ENCODE measurements at regions not wholly inside any gene's neighbourhood (a gene's known extent, or its start where the extent isn't known, plus 50 kb on each side); places are given as distances from the start of the nearest gene placed in this dataset.

DNA sequence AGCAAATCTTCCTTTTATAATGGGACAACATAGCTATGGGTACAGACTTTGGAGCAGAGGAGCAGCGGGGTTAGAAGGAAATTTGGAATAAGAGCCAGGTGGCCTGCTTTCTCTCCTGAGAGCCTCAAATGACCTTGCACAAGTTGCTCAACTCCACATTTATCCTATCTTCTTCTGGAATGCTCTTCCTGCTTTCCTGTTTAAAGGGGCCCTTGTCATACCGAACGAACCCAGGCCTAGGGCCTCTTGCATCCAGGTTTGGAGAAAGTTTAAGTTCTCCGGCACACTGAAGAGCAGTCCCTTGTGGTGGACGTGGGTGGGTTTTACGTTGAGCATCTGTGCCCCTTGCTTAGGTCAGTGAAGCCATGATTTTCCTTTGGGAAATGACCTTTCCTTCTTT lies 197.9 kb upstream of the NR3C1 start (continued):
- TF ChIP-seq ELF3 (CRISPR knock-in tag; IDR thresholded peaks at IDR 0.05): peak; percentile 84
- TF ChIP-seq, protein P1, sequence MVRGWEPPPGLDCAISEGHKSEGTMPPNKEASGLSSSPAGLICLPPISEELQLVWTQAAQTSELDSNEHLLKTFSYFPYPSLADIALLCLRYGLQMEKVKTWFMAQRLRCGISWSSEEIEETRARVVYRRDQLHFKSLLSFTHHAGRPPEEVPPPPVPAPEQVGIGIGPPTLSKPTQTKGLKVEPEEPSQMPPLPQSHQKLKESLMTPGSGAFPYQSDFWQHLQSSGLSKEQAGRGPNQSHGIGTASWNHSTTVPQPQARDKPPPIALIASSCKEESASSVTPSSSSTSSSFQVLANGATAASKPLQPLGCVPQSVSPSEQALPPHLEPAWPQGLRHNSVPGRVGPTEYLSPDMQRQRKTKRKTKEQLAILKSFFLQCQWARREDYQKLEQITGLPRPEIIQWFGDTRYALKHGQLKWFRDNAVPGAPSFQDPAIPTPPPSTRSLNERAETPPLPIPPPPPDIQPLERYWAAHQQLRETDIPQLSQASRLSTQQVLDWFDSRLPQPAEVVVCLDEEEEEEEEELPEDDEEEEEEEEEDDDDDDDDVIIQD (CRISPR knock-in tag; IDR thresholded peaks at IDR 0.05; ENCODE audit: low read depth): peak; percentile 87; the same call in 1 of the 2 replicates
- no peak for TF ChIP-seq ZNF724P (CRISPR knock-in tag; IDR thresholded peaks at IDR 0.05; ENCODE audit: borderline replicate concordance)
- TF ChIP-seq KAT2B (IDR thresholded peaks at IDR 0.05; ENCODE audit: borderline replicate concordance, low read depth, low read length): no peak
- TF ChIP-seq SOX5 (CRISPR knock-in tag; IDR thresholded peaks at IDR 0.05; ENCODE audit: borderline replicate concordance): 0 out of 2 replicates have a peak, but pooled peaks have one; percentile 10
- TF ChIP-seq, protein P2, sequence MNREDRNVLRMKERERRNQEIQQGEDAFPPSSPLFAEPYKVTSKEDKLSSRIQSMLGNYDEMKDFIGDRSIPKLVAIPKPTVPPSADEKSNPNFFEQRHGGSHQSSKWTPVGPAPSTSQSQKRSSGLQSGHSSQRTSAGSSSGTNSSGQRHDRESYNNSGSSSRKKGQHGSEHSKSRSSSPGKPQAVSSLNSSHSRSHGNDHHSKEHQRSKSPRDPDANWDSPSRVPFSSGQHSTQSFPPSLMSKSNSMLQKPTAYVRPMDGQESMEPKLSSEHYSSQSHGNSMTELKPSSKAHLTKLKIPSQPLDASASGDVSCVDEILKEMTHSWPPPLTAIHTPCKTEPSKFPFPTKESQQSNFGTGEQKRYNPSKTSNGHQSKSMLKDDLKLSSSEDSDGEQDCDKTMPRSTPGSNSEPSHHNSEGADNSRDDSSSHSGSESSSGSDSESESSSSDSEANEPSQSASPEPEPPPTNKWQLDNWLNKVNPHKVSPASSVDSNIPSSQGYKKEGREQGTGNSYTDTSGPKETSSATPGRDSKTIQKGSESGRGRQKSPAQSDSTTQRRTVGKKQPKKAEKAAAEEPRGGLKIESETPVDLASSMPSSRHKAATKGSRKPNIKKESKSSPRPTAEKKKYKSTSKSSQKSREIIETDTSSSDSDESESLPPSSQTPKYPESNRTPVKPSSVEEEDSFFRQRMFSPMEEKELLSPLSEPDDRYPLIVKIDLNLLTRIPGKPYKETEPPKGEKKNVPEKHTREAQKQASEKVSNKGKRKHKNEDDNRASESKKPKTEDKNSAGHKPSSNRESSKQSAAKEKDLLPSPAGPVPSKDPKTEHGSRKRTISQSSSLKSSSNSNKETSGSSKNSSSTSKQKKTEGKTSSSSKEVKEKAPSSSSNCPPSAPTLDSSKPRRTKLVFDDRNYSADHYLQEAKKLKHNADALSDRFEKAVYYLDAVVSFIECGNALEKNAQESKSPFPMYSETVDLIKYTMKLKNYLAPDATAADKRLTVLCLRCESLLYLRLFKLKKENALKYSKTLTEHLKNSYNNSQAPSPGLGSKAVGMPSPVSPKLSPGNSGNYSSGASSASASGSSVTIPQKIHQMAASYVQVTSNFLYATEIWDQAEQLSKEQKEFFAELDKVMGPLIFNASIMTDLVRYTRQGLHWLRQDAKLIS (CRISPR knock-in tag; IDR thresholded peaks at IDR 0.05): no peak
- peak; percentile 93 for TF ChIP-seq RXRB (CRISPR knock-in tag; IDR thresholded peaks at IDR 0.05; ENCODE audit: borderline replicate concordance)
- TF ChIP-seq, protein P3, sequence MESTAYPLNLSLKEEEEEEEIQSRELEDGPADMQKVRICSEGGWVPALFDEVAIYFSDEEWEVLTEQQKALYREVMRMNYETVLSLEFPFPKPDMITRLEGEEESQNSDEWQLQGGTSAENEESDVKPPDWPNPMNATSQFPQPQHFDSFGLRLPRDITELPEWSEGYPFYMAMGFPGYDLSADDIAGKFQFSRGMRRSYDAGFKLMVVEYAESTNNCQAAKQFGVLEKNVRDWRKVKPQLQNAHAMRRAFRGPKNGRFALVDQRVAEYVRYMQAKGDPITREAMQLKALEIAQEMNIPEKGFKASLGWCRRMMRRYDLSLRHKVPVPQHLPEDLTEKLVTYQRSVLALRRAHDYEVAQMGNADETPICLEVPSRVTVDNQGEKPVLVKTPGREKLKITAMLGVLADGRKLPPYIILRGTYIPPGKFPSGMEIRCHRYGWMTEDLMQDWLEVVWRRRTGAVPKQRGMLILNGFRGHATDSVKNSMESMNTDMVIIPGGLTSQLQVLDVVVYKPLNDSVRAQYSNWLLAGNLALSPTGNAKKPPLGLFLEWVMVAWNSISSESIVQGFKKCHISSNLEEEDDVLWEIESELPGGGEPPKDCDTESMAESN (CRISPR knock-in tag; conservative IDR thresholded peaks at IDR 0.05): 0 out of 2 replicates have a peak, but pooled peaks have one; percentile 28
- peak in 1 of 2 experiments; percentile 72; a peak in 2 of 4 replicates for TF ChIP-seq EP300 (IDR thresholded peaks at IDR 0.05; ENCODE audit: low read depth in 2 of 2, low read length in 2 of 2)
- no peak for TF ChIP-seq EP300 (CRISPR knock-in tag; IDR thresholded peaks at IDR 0.05; ENCODE audit: borderline replicate concordance)
- TF ChIP-seq, protein P4, sequence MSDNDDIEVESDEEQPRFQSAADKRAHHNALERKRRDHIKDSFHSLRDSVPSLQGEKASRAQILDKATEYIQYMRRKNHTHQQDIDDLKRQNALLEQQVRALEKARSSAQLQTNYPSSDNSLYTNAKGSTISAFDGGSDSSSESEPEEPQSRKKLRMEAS (IDR thresholded peaks at IDR 0.05): 0 out of 2 replicates have a peak, but pooled peaks have one; percentile 32
- 0 out of 2 replicates have a peak, but pooled peaks have one; percentile 5 for TF ChIP-seq FOXA3 (CRISPR knock-in tag; IDR thresholded peaks at IDR 0.05)
- TF ChIP-seq, protein P5, sequence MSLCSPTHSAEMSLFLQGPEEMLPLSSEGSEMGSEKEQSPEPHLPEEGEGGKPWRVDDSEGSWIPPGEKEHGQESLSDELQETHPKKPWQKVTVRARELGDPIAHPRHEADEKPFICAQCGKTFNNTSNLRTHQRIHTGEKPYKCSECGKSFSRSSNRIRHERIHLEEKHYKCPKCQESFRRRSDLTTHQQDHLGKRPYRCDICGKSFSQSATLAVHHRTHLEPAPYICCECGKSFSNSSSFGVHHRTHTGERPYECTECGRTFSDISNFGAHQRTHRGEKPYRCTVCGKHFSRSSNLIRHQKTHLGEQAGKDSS (CRISPR knock-in tag; IDR thresholded peaks at IDR 0.05; ENCODE audit: borderline replicate concordance, low read depth): 0 out of 2 replicates have a peak, but pooled peaks have one; percentile 38
- no peak for TF ChIP-seq ATRX (CRISPR knock-in tag; IDR thresholded peaks at IDR 0.05; ENCODE audit: borderline replicate concordance)
- TF ChIP-seq IKZF4 (CRISPR knock-in tag; IDR thresholded peaks at IDR 0.05; ENCODE audit: borderline replicate concordance, low read depth, not compliant biosample characterization): no peak
- TF ChIP-seq BCL6 (CRISPR knock-in tag; IDR thresholded peaks at IDR 0.05): peak; percentile 39; the same call in 1 of the 2 replicates
- TF ChIP-seq, protein P6, sequence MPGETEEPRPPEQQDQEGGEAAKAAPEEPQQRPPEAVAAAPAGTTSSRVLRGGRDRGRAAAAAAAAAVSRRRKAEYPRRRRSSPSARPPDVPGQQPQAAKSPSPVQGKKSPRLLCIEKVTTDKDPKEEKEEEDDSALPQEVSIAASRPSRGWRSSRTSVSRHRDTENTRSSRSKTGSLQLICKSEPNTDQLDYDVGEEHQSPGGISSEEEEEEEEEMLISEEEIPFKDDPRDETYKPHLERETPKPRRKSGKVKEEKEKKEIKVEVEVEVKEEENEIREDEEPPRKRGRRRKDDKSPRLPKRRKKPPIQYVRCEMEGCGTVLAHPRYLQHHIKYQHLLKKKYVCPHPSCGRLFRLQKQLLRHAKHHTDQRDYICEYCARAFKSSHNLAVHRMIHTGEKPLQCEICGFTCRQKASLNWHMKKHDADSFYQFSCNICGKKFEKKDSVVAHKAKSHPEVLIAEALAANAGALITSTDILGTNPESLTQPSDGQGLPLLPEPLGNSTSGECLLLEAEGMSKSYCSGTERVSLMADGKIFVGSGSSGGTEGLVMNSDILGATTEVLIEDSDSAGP (CRISPR knock-in tag; IDR thresholded peaks at IDR 0.05; ENCODE audit: borderline replicate concordance): peak; percentile 88
- TF ChIP-seq, protein P7, sequence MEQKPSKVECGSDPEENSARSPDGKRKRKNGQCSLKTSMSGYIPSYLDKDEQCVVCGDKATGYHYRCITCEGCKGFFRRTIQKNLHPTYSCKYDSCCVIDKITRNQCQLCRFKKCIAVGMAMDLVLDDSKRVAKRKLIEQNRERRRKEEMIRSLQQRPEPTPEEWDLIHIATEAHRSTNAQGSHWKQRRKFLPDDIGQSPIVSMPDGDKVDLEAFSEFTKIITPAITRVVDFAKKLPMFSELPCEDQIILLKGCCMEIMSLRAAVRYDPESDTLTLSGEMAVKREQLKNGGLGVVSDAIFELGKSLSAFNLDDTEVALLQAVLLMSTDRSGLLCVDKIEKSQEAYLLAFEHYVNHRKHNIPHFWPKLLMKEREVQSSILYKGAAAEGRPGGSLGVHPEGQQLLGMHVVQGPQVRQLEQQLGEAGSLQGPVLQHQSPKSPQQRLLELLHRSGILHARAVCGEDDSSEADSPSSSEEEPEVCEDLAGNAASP (CRISPR knock-in tag; IDR thresholded peaks at IDR 0.05; ENCODE audit: borderline replicate concordance): peak; percentile 97

Data from HepG2 (cell line).